Posterior vena cava (tissue), 2 donors: ENCODE measurements at regions not wholly inside any gene's neighbourhood (a gene's known extent, or its start where the extent isn't known, plus 50 kb on each side); places are given as distances from the start of the nearest gene placed in this dataset.

Source experiments
- DNase-seq: peaks from one replicate; pipeline ENCODE4 v3.0.0-alpha.2; 2020; ENCODE audit warnings: low spot score
- intact Hi-C, 2 donors: fragments of 100-400 bp; cut with DNase I; formaldehyde crosslinking; loops; one replicate each; pipeline versions ENCODE4 v1.14.1 to v1.14.2; 2022 to 2023
- donor health status: DM: yes; HTN: yes; CAD: no.
- donor health status: DM: yes; HTN: yes; CAD: no.

GRCh38 chr16:62565706-62566105 lies 529.5 kb upstream of the CDH8 start:
- no peak for DNase-seq
- intact Hi-C loops = no loop called here

- intact Hi-C loops = no loop called here
- DNase-seq = no peak
These were observed 528.1 kb upstream of the CDH8 start for GRCh38 chr16:62564291-62564690.

GRCh38 chr16:62562121-62562520 lies 525.9 kb upstream of the CDH8 start:
- no peak for DNase-seq
- intact Hi-C loops = no loop called here

- DNase-seq = no peak
- intact Hi-C loops = no loop called here
These were observed 513.6 kb upstream of the CDH8 start for GRCh38 chr16:62549875-62550274.

- no peak for DNase-seq
- intact Hi-C loops = no loop called here
These were observed 511.9 kb upstream of the CDH8 start for GRCh38 chr16:62548095-62548494.

- DNase-seq = no peak
These were observed 510.5 kb upstream of the CDH8 start for GRCh38 chr16:62546701-62547100.

GRCh38 chr16:62545039-62545438 lies 508.8 kb upstream of the CDH8 start:
- no peak for DNase-seq

More at GRCh38 chr16:62546701-62547100, 510.5 kb upstream of the CDH8 start:
- intact Hi-C loops = loop anchor here in 1 of 2 donors (1.0 kb wide), 1 partner anchor 21 kb away; no protein-coding TSS in a partner anchor

GRCh38 chr16:62543516-62543915 lies 507.3 kb upstream of the CDH8 start:
- intact Hi-C loops = no loop called here
- DNase-seq = no peak

More at GRCh38 chr16:62545039-62545438, 508.8 kb upstream of the CDH8 start:
- intact Hi-C loops = no loop called here

- intact Hi-C loops = no loop called here
- no peak for DNase-seq
These were observed 503.4 kb upstream of the CDH8 start for GRCh38 chr16:62539657-62540056.

GRCh38 chr16:62530426-62530825 lies 494.2 kb upstream of the CDH8 start:
- intact Hi-C loops = no loop called here
- DNase-seq = no peak

GRCh38 chr16:62516001-62516400 lies 479.8 kb upstream of the CDH8 start:
- DNase-seq = no peak
- intact Hi-C loops = no loop called here

- intact Hi-C loops = no loop called here
- no peak for DNase-seq
These were observed 466.8 kb upstream of the CDH8 start for GRCh38 chr16:62503073-62503472.

- intact Hi-C loops = no loop called here
- no peak for DNase-seq
These were observed 442.7 kb upstream of the CDH8 start for GRCh38 chr16:62478903-62479458.

- DNase-seq = no peak
These were observed 441.6 kb upstream of the CDH8 start for GRCh38 chr16:62477796-62478195.

GRCh38 chr16:62475573-62475972 lies 439.3 kb upstream of the CDH8 start:
- intact Hi-C loops = no loop called here
- DNase-seq = no peak

More at GRCh38 chr16:62477796-62478195, 441.6 kb upstream of the CDH8 start:
- intact Hi-C loops = no loop called here

- intact Hi-C loops = no loop called here
- DNase-seq = no peak
These were observed 426.7 kb upstream of the CDH8 start for GRCh38 chr16:62462971-62463370.

GRCh38 chr16:62450291-62450690 lies 414.1 kb upstream of the CDH8 start:
- no peak for DNase-seq
- intact Hi-C loops = no loop called here

GRCh38 chr16:62445909-62446308 lies 409.7 kb upstream of the CDH8 start:
- intact Hi-C loops = no loop called here
- no peak for DNase-seq

- no peak for DNase-seq
- intact Hi-C loops = no loop called here
These were observed 388.0 kb upstream of the CDH8 start for GRCh38 chr16:62424206-62424605.

GRCh38 chr16:62408760-62409159 lies 372.5 kb upstream of the CDH8 start:
- no peak for DNase-seq
- intact Hi-C loops = no loop called here

GRCh38 chr16:62406387-62406786 lies 370.1 kb upstream of the CDH8 start:
- no peak for DNase-seq
- intact Hi-C loops = no loop called here
